Tibial nerve (tissue), 4 donors: ENCODE measurements at regions not wholly inside any gene's neighbourhood (a gene's known extent, or its start where the extent isn't known, plus 50 kb on each side); places are given as distances from the start of the nearest gene placed in this dataset.

Experiments used
- DNase-seq, 2 donors: peaks; one replicate each; pipeline ENCODE4 v3.0.0-alpha.2; 2019; ENCODE audit warnings: low spot score in 2 of 2
- H3K27ac ChIP-seq, 4 donors: fragments of 200-600 bp; sonication (generic) in 3 of 4; one replicate each; pipeline ENCODE4 v1.5.1; 2017 to 2019; ENCODE audit warnings: mild to moderate bottlenecking in 1 of 4
- H3K27me3 ChIP-seq, 2 donors: fragments of 200-600 bp; sonication (generic) in 1 of 2; one replicate each; pipeline versions ENCODE4 v1.5.1 to v1.6.0; 2017 to 2019
- H3K36me3 ChIP-seq, 3 donors: fragments of 200-600 bp; sonication (generic); one replicate each; pipeline ENCODE4 v1.5.1; 2018 to 2019
- H3K4me1 ChIP-seq, 4 donors: fragments of 200-600 bp; sonication (generic) in 3 of 4; one replicate each; pipeline ENCODE4 v1.5.1; 2017 to 2019
- H3K4me3 ChIP-seq, 4 donors: fragments of 200-600 bp; sonication (generic) in 3 of 4; one replicate each; pipeline ENCODE4 v1.5.1; 2017 to 2019; ENCODE audit warnings: mild to moderate bottlenecking in 1 of 4, moderate library complexity in 1 of 4
- H3K9me3 ChIP-seq, 4 donors: fragments of 200-600 bp; sonication (generic) in 3 of 4; one replicate each; pipeline ENCODE4 v1.5.1; 2017 to 2019
- CTCF ChIP-seq, 5 experiments: fragments of 200-600 bp in 3 of 5; fragments of 450-650 bp in 2 of 5; sonication (generic) in 3 of 5; IDR thresholded peaks; one replicate each; pipeline ENCODE4 v1.5.1; 2016 to 2019; ENCODE audit warnings: antibody characterized with exemption in 5 of 5, mild to moderate bottlenecking in 3 of 5, moderate library complexity in 2 of 5
- EP300 ChIP-seq, 2 donors: sonication (generic); formaldehyde crosslinking; IDR thresholded peaks; one replicate each; pipeline ENCODE4 v1.6.1; 2017; ENCODE audit warnings: antibody characterized with exemption in 2 of 2, mild to moderate bottlenecking in 1 of 2
- POLR2A ChIP-seq, 2 donors: fragments of 450-650 bp; IDR thresholded peaks; one replicate each; pipeline ENCODE4 v1.6.1; 2017; ENCODE audit warnings: antibody characterized with exemption in 2 of 2, mild to moderate bottlenecking in 2 of 2, moderate library complexity in 2 of 2
- WGBS, 2 donors: methylation state at CpG; one replicate each; pipeline ENCODE4 v1.1.5; 2018; 5-methylcytosine and 5-hydroxymethylcytosine counted together

GRCh38 chr2:78686625-78687153 lies 338.8 kb upstream of the REG3G start:
- DNase-seq: no peak
- WGBS, 2 donors: 53% methylated on average over 3 of the region's 3 CpGs
- Histone ChIP-seq H3K36me3 (no peaks in the 10 kb centered on the region), H3K9me3 (peaks cover 0 to 10% (median 0%) of the 10 kb centered on the region in 4 donors), H3K27ac (no peak overlapping the region), H3K4me1 (no peaks in the 10 kb centered on the region), H3K27me3 (no peaks in the 10 kb centered on the region), H3K4me3 (no peak overlapping the region)
- TF ChIP-seq EP300 (IDR thresholded peaks at IDR 0.05) (no peak), POLR2A (IDR thresholded peaks at IDR 0.05) (no peak), CTCF (IDR thresholded peaks at IDR 0.05) (no peak)

DNA sequence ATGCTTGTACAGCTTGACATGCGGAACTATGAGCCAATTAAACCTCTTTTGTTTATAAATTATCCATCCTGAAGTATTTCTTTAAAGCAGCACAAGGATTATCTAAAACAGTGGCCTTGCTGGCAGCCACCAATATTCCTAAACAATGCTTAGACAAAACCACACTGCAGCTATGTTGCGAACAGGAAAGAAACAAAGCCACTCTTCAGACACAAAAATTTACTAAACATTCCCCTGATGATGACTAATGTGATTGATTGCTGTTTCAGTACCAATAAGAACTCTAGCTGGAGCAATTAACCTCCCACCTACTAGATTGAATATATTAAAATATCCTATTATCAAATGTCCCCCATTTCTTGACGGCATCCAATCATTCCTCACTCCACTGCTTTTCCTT lies 325.8 kb upstream of the REG3G start:
- no peak for DNase-seq
- no peak for TF ChIP-seq CTCF (IDR thresholded peaks at IDR 0.05)
- TF ChIP-seq EP300 (IDR thresholded peaks at IDR 0.05): no peak
- Histone ChIP-seq H3K4me1 (no peaks in the 10 kb centered on the region), H3K27ac (no peak overlapping the region), H3K27me3 (no peaks in the 10 kb centered on the region), H3K9me3 (peaks cover 0 to 3% (median 0%) of the 10 kb centered on the region in 4 donors), H3K36me3 (no peaks in the 10 kb centered on the region), H3K4me3 (no peak overlapping the region)
- 41 to 58% methylated on average over 3 of the region's 3 CpGs for WGBS, 2 donors

- TF ChIP-seq EP300 (IDR thresholded peaks at IDR 0.05) (no peak), POLR2A (IDR thresholded peaks at IDR 0.05) (no peak)
- Histone ChIP-seq H3K27me3 (no peaks in the 10 kb centered on the region), H3K9me3 (peaks cover 0 to 3% (median 0%) of the 10 kb centered on the region in 4 donors), H3K4me1 (no peaks in the 10 kb centered on the region), H3K36me3 (no peaks in the 10 kb centered on the region), H3K4me3 (no peak overlapping the region), H3K27ac (no peak overlapping the region)
- DNase-seq: no peak
- 95% methylated on average over 21 of the region's 21 CpGs for WGBS, 2 donors
These were observed 324.0 kb upstream of the REG3G start for GRCh38 chr2:78701546-78701945.

DNA sequence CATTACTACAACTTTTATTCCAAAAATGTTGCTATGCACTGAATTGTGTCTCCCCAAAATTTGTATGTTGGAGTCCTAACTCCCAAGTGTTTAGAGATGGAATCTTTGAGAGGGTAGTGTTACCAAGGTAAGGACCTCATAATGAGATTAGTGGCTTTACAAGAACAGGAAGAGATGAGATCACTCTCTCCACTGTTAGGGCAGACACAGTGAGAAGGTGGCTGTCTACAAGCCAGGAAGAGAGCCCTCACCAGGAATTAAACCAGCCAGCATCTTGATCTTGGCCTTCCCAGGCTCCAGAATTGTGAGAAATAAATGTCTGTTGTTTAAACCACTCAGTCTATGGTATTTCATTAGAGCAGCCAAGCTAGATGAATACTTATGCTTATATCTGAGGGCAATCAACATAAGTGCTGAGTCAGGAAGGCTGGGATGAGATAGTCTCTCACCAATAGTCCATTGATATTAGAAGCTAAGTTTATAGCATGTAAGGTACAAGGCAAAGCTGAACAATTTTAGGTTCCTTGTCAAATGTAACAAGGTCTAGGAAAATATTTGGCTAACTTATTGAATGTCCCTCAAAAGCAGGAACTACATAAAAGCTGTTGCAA lies 317.6 kb upstream of the REG3G start:
- no peak for TF ChIP-seq CTCF (IDR thresholded peaks at IDR 0.05)
- TF ChIP-seq POLR2A (IDR thresholded peaks at IDR 0.05): no peak
- no peak for TF ChIP-seq EP300 (IDR thresholded peaks at IDR 0.05)
- H3K9me3 ChIP-seq: no peaks in the 10 kb centered on the region
- H3K27ac ChIP-seq: no peak overlapping the region
- no peak for DNase-seq
- H3K4me1 ChIP-seq: no peaks in the 10 kb centered on the region
- H3K27me3 ChIP-seq: no peaks in the 10 kb centered on the region
- no peak overlapping the region for H3K4me3 ChIP-seq
- H3K36me3 ChIP-seq: no peaks in the 10 kb centered on the region

DNA sequence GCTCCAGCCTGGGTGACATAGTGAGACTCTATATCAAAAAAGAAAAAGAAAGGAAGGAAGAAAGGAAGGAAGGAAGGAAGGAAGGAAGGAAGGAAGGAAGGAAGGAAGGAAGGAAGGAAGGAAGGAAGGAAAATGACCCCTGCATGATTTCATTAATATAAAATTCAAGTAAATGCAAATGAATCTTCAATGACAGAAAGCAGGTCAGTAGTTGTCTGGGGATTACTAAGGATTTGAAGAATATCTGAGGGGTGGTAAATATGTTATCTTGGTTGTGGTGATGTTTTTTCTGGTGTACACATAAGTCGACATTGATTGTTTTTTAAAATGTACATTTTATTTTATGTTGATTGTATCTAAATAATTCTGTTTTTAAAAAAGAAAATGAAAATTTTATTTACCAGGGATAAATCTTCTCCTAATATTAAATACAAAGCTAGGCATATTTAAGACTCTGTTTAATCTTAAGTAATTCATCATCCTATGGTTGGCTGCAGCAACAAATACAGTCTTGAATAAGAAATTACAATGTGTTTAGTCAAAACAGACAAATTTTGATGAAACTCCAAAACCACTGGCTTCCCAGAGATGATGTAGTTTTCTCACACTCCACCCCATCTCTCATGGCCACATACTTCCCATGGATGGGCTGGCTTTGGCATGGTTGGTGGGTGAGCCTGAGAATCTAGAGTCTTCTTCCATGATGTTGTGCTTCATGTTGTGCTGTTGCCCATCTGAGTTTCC lies 314.7 kb upstream of the REG3G start:
- TF ChIP-seq EP300 (IDR thresholded peaks at IDR 0.05) (no peak), POLR2A (IDR thresholded peaks at IDR 0.05) (no peak), CTCF (IDR thresholded peaks at IDR 0.05) (no peak)
- DNase-seq: no peak
- Histone ChIP-seq H3K36me3 (no peaks in the 10 kb centered on the region), H3K4me1 (no peaks in the 10 kb centered on the region), H3K9me3 (no peaks in the 10 kb centered on the region), H3K4me3 (no peak overlapping the region), H3K27ac (no peak overlapping the region), H3K27me3 (no peaks in the 10 kb centered on the region)
- 88 to 91% methylated on average over 1 of the region's 1 CpG for WGBS, 2 donors
